GM18505 (cell line): ENCODE measurements at regions not wholly inside any gene's neighbourhood (a gene's known extent, or its start where the extent isn't known, plus 50 kb on each side); places are given as distances from the start of the nearest gene placed in this dataset.

Experiments
- ATAC-seq: cut with Tn5 transposase; IDR thresholded peaks from one replicate; pipeline ENCODE4 v1.9.1; 2021; ENCODE audit not compliant: unreplicated experiment
- POLR2A ChIP-seq: IDR thresholded peaks from 4 replicates; pipeline ENCODE4 v1.6.1; 2011; ENCODE audit warnings: borderline replicate concordance; ENCODE audit not compliant: insufficient read depth, insufficient read length; ENCODE audit errors: extremely low read depth

- no peak for TF ChIP-seq POLR2A
- no peak for ATAC-seq
Observed at GRCh38 chr17:77606865-77607210, 351.7 kb upstream of the TNRC6C start.

GRCh38 chr17:77607606-77608005 lies 350.9 kb upstream of the TNRC6C start:
- no peak for TF ChIP-seq POLR2A
- no peak for ATAC-seq

- no peak for TF ChIP-seq POLR2A
- ATAC-seq, result no peak
Observed at GRCh38 chr17:77608431-77608830, 350.1 kb upstream of the TNRC6C start.

- ATAC-seq, result no peak
- TF ChIP-seq POLR2A, result no peak
Observed at GRCh38 chr17:77609553-77610517, 348.7 kb upstream of the TNRC6C start.

- no peak for ATAC-seq
- TF ChIP-seq POLR2A, result no peak
Observed at GRCh38 chr17:77610518-77610893, 348.0 kb upstream of the TNRC6C start.

GRCh38 chr17:77610972-77611521 lies 347.5 kb upstream of the TNRC6C start:
- no peak for TF ChIP-seq POLR2A
- no peak for ATAC-seq

GRCh38 chr17:77611791-77612502 lies 346.6 kb upstream of the TNRC6C start:
- no peak for TF ChIP-seq POLR2A
- no peak for ATAC-seq

GRCh38 chr17:77613218-77613617 lies 345.3 kb upstream of the TNRC6C start:
- no peak for TF ChIP-seq POLR2A

GRCh38 chr17:77613627-77614026 lies 344.9 kb upstream of the TNRC6C start:
- no peak for TF ChIP-seq POLR2A
- ATAC-seq, result no peak

More at GRCh38 chr17:77613218-77613617, 345.3 kb upstream of the TNRC6C start:
- ATAC-seq, result no peak

- ATAC-seq, result no peak
Observed at GRCh38 chr17:77615703-77616253, 342.7 kb upstream of the TNRC6C start.

GRCh38 chr17:77616254-77616731 lies 342.2 kb upstream of the TNRC6C start:
- no peak for ATAC-seq
- TF ChIP-seq POLR2A, result no peak

More at GRCh38 chr17:77615703-77616253, 342.7 kb upstream of the TNRC6C start:
- TF ChIP-seq POLR2A, result no peak

GRCh38 chr17:77617516-77617915 lies 341.0 kb upstream of the TNRC6C start:
- no peak for ATAC-seq
- TF ChIP-seq POLR2A, result no peak

- no peak for TF ChIP-seq POLR2A
- no peak for ATAC-seq
Observed at GRCh38 chr17:77618173-77618572, 340.3 kb upstream of the TNRC6C start.

GRCh38 chr17:77618731-77619130 lies 339.8 kb upstream of the TNRC6C start:
- ATAC-seq, result no peak
- no peak for TF ChIP-seq POLR2A

- no peak for ATAC-seq
- TF ChIP-seq POLR2A, result no peak
Observed at GRCh38 chr17:77619326-77619725, 339.2 kb upstream of the TNRC6C start.
